Astrocyte (in vitro differentiated cells and primary cell): ENCODE measurements at regions not wholly inside any gene's neighbourhood (a gene's known extent, or its start where the extent isn't known, plus 50 kb on each side); places are given as distances from the start of the nearest gene placed in this dataset.

Source experiments
- EZH2 ChIP-seq: IDR thresholded peaks from 2 replicates; pipeline ENCODE4 v1.6.1; 2012; ENCODE audit warnings: mild to moderate bottlenecking, low read length, inconsistent platforms; ENCODE audit not compliant: insufficient read depth
- TF ChIP-seq, protein P1 (sequence below): IDR thresholded peaks from 2 replicates; pipeline ENCODE4 v1.5.1; 2011; ENCODE audit warnings: low read depth, mild to moderate bottlenecking, inconsistent platforms, low read length, moderate library complexity; ENCODE audit not compliant: insufficient read depth

DNA sequence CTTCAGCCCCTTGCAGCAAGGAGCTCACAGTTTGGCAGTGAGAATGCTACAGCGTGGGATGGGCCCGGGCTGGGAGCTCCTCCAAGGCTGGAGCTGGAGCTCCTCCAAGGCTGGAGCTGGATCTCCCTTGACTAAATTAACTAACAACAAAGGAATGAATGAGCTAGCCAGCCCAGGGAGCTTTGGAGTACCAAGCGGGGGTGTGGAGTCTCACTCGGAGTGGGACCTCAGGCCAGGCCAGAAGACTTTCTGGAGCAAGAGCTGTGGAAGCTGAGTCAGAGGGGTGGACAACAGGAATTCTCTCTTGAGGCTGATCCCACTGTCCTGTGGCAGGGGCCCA is 244.7 kb upstream of the HS6ST1 start:
- TF ChIP-seq, protein P1, sequence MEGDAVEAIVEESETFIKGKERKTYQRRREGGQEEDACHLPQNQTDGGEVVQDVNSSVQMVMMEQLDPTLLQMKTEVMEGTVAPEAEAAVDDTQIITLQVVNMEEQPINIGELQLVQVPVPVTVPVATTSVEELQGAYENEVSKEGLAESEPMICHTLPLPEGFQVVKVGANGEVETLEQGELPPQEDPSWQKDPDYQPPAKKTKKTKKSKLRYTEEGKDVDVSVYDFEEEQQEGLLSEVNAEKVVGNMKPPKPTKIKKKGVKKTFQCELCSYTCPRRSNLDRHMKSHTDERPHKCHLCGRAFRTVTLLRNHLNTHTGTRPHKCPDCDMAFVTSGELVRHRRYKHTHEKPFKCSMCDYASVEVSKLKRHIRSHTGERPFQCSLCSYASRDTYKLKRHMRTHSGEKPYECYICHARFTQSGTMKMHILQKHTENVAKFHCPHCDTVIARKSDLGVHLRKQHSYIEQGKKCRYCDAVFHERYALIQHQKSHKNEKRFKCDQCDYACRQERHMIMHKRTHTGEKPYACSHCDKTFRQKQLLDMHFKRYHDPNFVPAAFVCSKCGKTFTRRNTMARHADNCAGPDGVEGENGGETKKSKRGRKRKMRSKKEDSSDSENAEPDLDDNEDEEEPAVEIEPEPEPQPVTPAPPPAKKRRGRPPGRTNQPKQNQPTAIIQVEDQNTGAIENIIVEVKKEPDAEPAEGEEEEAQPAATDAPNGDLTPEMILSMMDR: no peak
- no peak for TF ChIP-seq EZH2
